GM21576 (cell line): ENCODE measurements at regions not wholly inside any gene's neighbourhood (a gene's known extent, or its start where the extent isn't known, plus 50 kb on each side); places are given as distances from the start of the nearest gene placed in this dataset.
"Not testable (repeated sequence)": the region's sequence is repeated elsewhere in the genome, so short reads cannot be mapped to it uniquely, and the experiment has no call there.

Source experiments
- ATAC-seq: cut with Tn5 transposase; IDR thresholded peaks from one replicate; pipeline ENCODE4 v1.9.1; 2021; ENCODE audit warnings: mild to moderate bottlenecking, moderate library complexity; ENCODE audit not compliant: unreplicated experiment

DNA sequence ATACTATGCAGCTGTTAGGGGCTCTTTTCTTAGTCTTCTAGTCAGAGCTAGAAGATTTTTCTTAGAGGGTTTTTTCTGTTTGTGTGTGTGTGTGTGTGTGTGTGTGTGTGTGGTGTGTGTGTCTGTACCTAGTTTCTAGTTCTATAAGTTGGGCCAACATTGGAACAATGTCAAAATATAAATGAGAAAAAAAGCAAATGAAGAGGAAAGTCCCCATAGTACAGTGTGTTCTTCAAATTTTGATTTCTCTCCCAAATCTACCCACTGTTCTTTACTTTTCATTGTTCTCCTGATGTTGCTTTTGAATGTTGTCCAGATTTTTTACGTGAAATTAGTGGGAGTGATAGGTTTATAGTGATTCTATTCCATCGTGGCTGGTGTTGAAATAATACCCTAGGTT is 2153.4 kb upstream of the RAG2 start:
- ATAC-seq: no peak

DNA sequence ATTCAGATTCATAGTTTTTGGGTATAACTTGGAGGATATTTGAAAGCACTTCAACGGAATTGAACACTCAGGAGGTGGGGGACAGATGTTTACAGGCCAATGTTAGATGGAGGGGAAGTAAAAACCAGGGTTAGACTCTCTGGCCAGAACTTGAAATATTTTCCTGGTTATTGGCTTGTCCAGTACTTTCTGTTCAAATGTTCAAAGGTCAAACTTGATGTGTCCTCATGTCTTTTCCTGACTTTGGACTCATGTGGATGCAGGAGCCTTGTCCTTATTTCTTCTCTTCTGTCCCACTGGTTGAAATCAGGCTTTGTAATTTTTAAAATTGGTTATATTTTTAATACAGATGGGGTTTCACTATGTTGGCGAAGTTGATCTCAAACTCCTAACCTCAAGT is 2148.5 kb upstream of the RAG2 start:
- ATAC-seq: not testable (repeated sequence)

DNA sequence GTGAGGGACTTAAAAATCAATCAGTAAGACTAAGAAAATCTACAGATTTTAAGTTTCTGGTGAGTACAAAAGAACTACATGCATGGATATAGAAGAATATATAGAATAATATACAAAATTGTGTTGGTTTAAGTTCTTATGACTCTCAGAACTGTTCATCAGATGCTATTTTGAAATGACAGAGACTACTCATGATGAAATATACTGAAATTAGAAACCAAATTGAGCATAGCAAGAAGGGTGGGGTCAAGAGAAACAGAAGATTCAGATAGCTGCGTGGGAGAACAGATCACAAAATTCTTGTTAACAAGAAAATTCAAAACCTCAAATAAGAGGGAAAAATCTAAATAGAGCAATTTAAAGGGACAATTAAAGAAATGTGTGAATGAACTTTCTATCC is 2125.3 kb upstream of the RAG2 start:
- ATAC-seq: no peak

DNA sequence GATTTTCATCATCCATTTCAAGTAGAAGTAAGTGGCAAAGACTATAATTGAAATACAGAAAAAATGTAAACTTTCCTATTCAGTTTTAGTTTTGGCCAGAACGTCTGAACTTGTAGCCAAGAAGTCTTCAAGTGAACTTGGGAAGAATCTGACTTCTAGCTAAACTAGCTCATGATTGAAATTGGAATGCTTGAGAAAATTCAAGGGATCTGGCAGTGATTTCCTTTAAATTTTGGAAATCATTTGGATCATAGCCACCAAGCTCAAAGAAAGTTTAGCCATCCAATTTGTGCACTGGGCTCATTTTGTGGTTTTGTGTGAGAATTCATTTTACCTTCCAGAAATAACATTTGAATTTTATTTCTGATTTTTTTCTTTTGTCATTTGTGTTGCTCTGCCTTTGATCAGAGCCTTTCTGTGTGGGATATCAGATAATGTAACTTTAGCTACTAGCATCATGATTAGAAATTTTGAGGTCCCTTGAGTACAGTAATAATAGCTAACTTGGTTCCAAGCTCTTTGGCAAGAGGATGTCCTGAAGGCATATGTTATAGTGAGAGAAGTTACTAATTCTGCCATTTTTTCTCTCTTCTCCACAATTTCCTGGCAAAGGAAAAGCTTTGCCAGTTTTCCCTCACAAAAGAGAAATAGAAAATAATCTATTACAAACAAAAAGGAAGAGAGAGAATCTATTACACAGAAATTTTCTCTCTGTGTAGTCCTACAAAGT is 2123.7 kb upstream of the RAG2 start:
- ATAC-seq: no peak

DNA sequence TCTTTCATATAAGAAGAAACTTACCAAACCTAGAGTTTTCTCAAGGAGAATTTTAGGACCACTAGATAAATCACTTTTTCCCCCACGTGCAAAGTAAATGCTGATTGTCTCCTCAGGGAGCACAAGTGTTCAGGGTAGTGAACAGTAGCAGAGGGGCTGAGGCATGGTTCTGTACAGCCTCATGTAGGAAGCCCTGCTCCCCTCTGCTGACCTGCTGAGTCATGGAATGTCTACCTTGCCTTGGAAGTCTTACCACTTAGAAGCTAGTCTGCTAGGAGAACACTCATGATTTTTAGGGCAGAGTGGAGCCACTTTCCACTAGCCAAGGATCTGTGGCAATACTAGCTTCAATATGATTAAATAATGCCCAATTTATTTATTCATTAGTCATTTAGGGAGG is 2120.6 kb upstream of the RAG2 start:
- ATAC-seq: no peak

DNA sequence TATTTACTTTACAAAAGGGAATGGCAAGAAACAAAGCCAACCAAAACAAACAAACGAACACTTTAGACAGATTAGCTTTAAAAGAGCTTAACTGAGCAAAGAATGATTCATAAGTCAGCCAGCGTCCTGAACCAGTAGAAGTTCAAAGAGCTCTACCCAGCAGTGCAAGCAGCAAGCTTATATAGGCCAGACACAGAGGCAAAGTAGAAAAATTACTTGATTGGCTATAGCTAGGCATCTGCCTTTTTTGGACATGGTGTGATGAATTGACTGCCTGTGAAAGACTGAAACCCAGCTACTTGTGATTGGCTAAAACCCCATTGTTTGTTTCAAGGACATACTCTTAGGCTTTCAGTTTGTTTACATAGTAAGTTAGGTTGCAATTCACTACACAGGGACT is 2120.0 kb upstream of the RAG2 start:
- no peak for ATAC-seq

DNA sequence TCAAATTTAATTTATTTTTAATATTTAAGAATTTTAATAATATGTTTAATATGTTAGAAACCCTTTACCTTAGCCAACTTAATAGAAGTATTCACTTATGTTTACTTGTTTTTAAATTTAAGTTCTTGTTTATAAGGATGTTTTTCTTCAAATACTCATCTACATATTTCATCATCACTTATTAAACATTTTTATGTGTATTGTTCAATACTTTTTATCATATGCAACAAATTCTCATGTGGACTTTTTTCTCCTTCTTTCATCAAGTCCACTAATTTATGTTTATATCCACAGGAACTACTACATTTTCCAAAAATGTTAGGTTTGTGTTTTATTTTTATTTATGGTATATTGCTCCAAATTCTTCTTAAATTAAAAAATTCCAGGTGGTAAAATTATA is 2113.1 kb upstream of the RAG2 start:
- ATAC-seq: no peak

DNA sequence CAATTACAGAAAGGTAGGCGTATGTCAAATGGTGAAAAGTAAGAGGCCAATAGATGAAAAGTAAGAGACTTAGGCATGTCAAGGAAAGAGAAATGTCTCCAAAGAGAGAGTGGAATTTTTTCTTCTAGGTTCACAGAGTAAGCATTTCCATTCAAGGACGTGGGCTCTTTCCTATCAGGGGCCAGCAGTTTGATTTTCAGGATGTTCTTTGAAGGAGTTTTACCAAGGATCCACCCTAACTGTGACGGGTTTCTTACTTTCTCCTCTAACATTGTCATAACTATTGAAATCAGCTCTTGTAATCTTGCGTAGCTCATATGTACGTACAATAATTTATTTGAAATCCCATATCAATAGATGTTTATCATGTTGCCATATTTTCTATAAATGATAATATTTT is 2112.2 kb upstream of the RAG2 start:
- no peak for ATAC-seq

DNA sequence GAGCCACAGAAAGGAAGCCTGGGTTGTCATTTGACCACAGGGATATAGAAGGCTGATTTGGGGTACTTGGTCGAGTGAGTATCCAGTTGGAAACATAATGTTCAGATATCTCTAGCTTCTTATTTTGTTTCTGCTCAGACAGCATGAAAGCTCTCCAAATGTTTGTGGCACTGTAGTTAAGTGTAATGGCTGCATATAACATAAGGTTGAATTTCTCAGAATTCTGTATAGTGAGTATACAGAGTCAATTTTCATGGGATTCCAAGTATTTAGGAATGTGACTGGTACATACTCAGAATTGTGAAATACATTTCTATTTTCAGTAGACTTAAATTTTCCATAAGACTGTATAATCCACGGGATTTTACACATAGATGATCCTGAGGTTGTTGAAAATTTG is 2102.1 kb upstream of the RAG2 start:
- no peak for ATAC-seq

DNA sequence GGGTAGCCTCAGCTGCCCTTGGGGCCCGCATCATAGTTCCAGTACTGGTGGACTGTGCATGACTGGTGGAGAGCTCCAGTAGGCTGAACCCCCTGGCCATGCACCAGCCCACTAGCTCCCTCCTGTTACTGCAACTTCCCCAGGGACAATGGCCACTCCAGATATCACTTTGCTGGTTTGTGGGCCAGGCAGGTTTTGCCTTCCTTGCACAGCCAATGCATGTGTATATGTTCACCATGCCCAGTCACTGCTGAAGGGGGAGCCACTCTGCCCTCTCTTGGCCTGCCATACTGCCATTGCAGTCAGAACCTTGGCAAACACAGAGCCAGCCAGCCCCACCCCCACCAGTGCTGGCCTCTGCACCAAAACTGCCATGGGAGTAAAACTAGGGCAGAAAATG is 2095.3 kb upstream of the RAG2 start:
- ATAC-seq: no peak

DNA sequence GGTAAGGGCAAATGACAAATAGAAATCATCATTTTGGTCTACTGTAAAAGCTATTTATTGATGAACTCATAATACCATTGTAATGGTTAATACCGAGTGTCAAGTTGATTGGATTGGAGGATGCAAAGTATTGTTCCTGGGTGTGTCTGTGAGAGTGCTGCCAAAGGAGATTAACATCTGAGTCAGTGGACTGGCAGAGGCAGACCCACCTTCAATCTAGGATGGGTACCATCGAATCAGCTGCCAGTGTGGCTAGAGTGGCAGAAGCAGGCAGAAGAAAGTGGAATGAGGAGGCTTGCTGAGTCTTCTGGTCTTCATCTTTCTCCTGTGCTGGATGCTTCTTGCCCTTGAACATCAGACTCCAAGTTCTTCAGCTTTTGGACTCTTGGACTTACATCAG is 2092.2 kb upstream of the RAG2 start:
- ATAC-seq: not testable (repeated sequence)

DNA sequence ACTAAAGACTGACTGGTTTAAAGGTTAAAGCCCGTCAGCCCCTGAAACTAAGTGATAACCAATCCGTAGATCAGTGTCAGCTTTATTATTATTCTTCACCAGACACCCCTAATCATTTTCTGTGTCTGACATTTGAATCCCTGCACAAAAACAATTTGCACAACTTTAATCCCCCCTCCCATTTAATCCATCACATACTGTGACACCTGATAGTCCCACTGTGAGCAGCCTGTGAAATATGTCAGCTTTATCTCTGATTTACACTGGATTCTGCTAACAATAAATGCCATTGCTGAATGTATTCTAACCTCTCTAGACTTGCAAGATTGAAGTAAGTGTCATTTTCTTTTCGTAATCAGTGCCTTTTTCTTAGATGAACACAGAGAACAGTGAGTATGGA is 2089.0 kb upstream of the RAG2 start:
- no peak for ATAC-seq

DNA sequence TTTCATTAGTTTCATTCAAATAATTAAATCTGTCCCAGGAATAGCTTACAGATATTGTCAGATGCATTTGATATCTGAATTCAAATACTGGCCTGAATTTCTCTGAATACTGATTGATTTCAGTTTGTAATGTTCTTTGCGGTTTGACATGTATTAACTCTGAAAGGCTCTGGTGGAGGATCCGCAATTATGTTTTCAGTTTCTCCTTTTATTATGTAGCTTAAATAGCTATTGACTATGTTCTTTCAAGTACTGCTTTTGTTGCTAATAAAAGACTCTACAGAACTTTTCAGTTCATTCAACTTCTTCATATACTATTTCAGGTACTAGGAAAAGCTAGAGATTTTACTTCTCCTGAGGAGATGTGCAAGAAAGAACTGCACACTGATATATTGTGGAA is 2085.4 kb upstream of the RAG2 start:
- ATAC-seq: no peak

DNA sequence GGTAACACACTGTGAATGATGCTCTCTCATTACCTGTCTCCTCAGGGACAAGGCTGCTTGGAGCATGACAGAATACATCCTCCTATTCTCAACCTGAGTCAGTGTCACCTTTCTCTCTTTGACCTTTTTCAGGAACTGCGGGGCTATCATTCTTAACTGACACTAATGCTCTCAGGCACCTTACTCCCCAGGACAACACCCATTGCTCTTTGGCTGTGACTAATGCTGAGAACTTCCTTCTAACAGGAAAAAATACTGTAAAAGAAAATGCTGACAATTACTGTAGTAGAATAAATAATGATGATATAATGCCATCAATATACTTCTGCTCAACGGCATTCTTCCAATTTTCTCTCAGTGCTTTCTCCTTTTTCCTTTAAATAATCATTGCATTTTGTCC is 2082.7 kb upstream of the RAG2 start:
- no peak for ATAC-seq

DNA sequence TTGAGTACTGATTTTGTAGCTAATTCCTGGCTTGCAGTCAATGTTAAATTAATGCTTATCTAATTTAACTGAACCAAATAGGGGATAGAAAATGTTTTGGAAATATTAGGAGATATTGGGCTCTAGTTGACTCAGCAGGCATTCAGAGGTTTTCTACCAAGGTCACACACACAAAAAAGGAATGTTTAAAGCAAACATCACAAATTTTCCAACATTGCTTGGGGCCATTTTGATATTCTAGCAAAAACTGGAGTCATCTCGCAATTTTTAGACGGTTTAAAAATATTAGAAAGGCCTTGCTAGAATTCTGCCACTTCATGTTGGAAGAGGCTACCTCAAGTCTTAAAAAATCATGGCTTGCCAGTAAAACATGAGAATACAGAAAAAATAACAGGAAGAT is 2082.1 kb upstream of the RAG2 start:
- ATAC-seq: no peak

DNA sequence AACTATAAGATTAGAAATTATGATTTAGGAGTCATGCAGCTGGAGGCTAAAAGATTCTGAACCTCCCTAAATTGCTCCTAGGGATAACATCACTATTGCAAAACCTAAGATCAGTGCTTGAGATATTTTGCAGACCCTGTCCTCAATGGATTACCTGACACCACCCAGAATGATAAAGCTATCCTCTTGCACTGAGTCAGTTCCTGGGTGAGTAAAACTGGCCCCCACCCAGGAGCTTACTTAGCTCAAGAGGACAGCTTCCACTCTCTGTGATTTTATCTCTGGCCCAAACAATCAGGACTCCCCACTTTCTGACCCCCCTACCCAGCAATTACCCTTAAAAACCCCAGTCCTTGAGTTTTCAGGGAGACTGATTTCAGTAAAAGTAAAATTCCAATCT is 2074.4 kb upstream of the RAG2 start:
- no peak for ATAC-seq

DNA sequence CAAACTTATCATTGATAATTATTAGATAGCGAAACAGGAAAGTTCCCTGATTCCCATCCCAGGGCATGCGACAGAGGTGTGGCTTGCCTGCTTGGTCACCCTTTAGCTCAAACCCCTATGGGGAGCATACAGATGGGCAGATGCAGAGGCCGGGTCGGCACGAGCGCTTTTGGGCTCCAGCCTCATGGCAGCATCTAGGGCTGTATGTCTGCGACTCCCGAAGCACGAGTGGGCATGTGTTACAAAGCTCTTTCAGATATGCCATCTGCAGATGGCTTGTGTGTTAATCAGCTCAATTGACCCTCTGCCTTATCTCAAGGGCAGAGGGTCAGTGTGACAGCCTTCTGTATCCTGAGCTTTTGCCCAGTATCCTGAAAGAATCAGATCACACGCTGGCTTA is 2069.3 kb upstream of the RAG2 start:
- no peak for ATAC-seq

DNA sequence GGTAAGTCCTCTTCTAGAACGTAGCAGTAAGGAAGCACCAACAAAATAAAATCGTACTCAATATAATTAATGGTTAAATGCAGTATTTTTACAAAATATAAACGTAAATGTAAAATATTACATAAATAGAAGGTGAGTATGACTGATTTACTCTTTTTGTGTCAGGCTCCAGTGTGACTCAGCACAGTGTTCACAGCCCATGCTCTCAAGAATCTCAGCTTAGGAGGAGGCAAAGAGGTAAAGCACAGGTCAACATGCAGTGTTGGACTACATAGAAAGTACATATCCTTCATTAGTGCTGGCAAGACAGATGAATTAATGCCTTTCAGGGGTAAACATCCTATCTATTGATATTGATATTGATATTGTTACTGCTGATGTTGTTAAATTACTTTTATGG is 2050.6 kb upstream of the RAG2 start:
- ATAC-seq: no peak

DNA sequence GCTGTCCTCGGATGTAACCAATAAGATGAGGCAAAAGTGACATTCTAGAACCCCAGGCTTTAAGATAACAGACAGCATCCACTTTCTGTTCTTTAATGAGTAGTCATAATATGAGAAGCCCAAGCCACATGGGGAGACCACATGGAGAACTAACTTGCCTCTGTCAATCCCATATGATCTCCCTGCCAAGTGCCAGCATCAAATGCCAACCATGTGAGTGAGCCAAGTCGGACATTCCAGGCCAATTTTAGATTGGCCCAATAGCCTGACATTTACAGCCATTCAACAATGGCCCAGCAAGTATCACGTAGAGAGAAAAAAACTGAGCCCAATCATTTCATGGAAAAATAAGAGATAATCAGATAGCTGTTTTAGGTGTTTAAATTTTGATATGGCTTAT is 2048.3 kb upstream of the RAG2 start:
- ATAC-seq: no peak

DNA sequence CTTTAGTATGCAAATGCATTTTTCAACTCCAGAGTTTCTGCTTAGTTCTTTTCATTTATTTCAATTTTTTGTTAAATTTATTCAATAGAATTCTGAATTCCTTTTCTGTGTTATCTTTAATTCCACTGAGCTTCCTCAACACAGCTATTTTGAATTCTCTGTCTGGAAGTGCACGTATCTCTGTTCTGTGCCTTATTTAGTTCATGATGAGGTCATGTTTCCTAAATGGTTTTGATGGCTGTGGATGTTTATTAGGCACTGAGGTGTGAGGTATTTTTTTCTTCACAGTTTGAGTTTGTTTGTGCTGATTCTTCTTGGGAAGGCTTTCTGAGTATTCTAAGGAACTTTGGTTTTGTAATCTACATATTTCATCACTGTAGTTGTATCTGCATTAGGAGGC is 2042.8 kb upstream of the RAG2 start:
- ATAC-seq: no peak

DNA sequence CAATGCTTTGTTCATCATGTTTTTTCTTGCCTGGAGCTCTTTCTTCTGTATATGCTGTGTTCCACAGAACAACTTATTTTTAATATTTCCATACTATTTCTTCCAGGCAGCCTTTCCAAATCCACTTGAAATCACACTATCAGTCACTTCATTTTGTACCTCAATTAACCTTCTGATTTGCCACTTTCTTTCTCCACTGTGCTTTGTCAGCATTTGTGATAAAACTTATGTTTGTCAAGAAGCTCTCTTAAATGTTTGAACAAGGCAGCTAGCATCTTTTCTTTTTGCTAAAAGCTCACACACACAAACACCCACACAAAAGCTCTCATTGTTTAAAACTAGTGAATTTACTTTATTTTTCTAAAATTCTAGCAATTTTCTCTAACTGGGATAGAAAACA is 2014.7 kb upstream of the RAG2 start:
- no peak for ATAC-seq

DNA sequence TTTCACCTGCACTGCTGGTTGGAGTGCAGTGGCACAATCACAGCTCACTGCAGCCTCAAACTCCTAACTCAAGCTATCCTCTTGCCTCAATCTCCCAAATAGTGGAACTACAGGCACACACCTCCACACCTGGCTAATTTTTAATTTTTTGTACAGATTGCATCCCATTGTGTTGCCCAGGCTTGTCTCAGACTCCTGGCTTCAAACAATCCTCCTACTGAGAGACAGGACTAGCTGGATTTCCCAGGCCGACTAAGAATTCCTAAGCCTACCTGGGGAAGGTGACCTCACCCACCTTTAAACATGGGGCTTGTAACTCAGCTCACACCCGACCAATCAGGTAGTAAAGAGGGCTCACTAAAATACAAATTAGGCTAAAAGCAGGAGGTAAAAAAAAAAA is 2003.3 kb upstream of the RAG2 start:
- ATAC-seq: not testable (repeated sequence)

DNA sequence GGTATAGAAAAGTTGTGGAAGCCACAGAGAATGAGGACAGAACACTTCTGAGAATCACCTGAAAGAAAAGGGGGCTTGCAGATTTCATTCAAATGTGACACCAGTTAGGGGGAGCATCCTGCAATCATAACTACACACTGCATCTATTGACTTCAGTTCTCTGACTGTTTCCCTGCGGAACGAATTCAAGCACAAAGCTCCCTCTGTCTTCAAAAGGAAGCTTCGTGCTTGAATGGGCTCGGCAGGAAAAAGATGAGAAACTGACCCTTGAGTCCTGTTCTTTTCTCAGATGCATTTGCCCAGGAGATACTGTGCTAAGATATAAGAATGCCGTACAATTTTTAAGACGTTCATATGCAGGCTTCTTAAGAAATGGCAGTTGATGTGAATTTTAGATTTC is 2000.4 kb upstream of the RAG2 start:
- ATAC-seq: no peak
